Esophagus squamous epithelium (tissue), 4 donors: ENCODE measurements at regions not wholly inside any gene's neighbourhood (a gene's known extent, or its start where the extent isn't known, plus 50 kb on each side); places are given as distances from the start of the nearest gene placed in this dataset.

Experiments
- CTCF ChIP-seq, 6 experiments: fragments of 450-650 bp in 4 of 6; fragments of 200-600 bp in 2 of 6; sonication (generic) in 2 of 6; IDR thresholded peaks; one replicate each; pipeline ENCODE4 v1.5.1; 2016 to 2019; ENCODE audit warnings: antibody characterized with exemption in 6 of 6, mild to moderate bottlenecking in 4 of 6, moderate library complexity in 4 of 6
- POLR2A ChIP-seq, 4 donors: fragments of 450-650 bp; IDR thresholded peaks; one replicate each; pipeline ENCODE4 v1.6.1; 2017; ENCODE audit warnings: antibody characterized with exemption in 4 of 4, mild to moderate bottlenecking in 4 of 4, moderate library complexity in 3 of 4

DNA sequence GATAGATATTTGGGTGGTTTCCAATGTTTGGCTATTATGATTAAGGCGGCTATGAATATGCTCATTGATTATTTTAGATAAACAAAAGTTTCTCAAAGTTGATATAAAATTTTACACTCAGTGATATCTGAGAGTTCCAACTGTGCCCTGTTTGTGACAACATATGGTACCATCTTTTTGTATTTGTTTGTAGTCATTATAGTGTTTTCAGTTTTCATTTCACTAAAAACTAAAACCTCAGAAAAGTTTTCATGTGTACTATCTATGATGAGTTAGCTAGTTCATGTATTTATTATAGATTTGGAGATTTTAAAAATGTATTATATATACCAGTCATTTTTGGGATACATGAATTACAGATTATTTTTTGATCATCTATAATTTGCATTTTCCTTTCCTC lies 1111.4 kb downstream of the CDH18 start:
- TF ChIP-seq CTCF (IDR thresholded peaks at IDR 0.05): no peak
- TF ChIP-seq POLR2A (IDR thresholded peaks at IDR 0.05): no peak
